AG08396 (cell line): ENCODE measurements at regions not wholly inside any gene's neighbourhood (a gene's known extent, or its start where the extent isn't known, plus 50 kb on each side); places are given as distances from the start of the nearest gene placed in this dataset.

Experiments
- DNase-seq: peaks from one replicate; pipeline ENCODE4 v3.0.0; 2012; ENCODE audit warnings: low spot score, mixed read lengths

DNA sequence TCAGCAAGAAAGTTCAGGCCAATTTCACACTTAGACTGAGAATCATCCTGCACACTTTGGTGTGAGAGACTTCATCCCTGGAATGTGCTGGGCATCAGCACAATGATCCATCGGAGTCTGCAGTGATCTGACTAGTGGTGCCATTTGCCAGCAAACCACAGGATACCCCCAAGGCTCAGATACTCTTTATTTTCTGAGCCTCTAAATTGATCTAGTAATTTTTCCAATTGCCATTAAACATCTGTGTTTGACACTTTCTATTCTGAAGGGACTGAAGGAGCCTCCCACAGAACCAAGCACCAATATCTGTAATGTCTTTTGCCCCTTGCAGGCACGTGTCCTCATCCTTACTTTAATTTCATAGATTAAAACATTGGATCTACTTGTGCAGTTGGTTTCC lies 485.3 kb upstream of the SMIM21 start:
- no peak for DNase-seq

DNA sequence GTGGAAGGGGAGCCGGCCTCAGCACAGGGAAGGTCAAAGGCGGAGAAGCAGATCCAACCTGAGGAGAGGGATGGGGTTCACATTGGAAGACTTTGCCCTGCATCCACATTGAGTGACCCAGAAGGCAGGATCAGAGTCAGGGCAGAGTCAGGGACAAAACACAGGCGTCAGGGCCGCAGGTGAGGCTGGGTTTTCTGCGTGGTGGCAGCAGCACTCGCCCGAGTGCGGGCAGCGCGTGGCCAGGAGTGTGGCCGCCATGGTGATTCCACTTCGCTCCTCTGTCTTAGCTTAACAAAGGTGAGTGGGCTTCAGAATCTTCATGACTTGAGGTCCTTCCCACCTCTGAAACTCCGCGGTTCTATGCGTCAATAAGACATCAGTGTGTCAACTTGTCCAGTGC lies 476.9 kb upstream of the SMIM21 start:
- DNase-seq, result no peak

DNA sequence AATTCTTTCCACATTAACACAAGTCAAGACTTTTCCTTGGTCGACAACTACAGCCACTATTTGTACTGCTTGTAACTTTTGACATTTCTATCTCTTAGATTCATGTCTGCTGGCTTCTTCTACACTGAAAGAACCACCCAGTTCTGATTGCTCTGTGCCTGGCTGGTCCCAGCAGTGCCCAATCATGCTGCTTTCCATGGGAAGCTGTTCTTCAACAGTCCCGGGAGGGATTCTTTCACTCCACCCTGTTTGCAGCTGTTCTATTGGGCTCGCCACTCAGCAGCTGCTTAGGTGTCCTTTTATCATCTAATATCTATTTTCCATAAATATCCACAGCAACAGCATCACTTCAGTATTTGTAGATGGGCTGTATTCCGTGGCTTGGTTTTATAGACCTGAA lies 471.1 kb upstream of the SMIM21 start:
- no peak for DNase-seq

DNA sequence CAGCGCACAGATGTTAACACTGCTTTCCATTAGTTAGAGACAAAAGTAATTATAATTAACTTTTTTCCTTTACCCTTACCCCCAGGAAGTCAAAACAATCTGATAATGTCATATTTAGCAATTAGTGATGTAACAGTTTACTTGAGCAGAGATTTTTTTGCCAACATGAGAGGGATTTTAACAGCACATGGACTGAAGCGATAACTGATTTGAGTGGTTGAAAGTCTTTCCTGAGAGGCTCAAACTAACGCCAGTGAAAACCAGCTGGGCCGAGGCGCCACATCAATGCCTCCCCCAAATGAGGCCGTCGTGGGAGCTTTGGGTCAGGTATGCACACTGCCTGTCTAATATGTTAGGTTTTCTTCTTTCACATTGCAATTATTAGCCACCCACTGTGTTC lies 469.9 kb upstream of the SMIM21 start:
- no peak for DNase-seq

DNA sequence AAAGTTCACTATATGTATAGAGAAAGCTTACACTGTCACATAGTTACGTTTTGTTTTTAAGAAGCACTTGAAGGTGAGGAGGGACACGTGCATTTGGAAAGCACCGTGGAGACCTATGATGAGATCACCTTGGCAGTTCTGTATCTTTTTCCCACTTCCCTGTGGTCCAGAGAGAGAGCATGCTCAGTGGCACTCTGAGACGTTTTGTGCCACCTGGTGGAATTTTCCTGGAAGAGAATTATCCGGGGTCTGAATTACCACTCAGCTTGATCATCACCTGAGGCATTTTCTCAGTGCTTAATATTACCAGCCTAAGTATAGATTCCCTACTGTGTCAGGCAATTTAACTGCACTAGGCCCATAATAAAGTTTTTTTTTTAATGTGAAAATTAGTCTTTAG lies 469.4 kb upstream of the SMIM21 start:
- DNase-seq, result no peak

DNA sequence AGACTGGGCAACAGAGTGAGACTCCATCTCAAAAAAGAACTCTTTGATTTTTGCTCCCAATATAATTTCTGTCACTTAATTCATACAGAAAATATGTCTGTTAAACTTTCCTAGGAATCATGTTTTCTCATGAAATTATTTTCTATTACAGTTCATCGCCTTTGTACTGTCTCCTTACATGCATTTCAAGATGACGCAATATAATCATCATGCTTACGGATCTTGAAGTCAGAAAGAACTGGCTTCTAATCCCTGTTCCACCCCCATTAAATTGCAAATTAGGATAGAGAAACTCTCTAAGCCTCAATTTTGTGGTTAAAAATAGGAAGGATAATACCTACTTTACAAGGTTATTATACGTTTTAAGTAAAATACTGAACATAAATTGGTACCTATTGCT lies 467.6 kb upstream of the SMIM21 start:
- DNase-seq, result no peak

DNA sequence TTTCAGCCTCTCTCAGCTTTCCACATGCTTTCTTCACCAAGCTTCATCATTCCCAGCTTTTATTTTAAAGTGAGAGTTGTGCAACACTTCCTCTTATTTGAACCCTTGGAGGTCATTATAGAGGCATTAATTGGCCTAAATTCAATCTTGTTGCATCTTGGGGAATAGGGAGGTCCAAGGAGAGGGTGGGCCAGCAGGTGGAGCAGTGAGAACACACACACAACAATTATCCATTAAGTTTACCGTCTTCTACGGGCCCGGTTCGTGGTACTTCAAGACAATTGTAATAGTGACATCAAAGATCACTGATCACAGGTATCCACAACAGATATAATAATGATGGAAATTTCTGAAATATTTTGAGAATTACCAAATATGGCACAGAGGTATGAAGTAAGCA lies 457.2 kb upstream of the SMIM21 start:
- no peak for DNase-seq

DNA sequence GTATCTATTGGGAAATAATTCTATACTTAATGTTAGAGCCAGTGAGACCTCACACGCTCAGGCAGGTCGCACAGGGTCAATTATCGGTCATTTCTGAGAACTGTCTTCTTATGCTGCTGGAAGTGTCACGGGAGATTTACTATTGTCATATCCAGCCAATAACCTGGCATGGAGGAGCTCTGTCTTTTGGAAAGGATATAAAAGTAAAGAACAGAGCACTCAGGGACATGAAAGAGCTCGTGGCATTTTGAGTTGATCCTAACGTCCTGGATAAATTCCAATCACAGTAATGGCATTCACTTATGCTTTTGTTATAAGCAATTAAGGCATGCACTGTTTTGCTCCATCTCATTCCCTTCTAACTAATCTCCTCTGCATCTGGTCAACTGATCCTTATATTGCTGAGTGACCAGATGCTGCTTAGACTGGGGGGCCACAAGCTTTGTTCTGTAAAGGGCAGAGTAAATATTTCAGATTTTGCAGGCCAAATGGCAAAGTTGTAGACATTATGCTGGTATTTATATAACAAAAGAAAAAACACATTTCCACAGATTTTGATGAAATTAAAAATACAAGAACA lies 453.5 kb upstream of the SMIM21 start:
- no peak for DNase-seq

DNA sequence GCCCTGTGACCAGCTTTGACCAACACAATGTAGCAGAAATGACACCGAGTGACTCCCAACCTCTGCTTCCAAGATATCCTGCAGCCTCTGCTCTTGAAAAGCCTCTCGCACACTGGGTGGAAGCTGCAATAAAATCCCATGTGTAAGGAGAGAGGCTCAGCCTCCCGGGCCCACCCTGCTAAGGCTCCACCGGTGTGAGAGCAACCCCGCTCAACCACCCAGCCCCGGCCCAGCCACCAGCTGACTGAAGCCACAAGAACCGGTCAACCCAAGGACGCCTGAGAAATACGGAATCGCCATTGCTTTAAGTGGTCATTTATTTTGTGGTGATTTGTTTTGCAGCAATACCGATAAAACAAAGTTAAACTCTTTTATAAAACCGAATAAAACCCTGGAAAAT lies 452.8 kb upstream of the SMIM21 start:
- DNase-seq, result no peak

DNA sequence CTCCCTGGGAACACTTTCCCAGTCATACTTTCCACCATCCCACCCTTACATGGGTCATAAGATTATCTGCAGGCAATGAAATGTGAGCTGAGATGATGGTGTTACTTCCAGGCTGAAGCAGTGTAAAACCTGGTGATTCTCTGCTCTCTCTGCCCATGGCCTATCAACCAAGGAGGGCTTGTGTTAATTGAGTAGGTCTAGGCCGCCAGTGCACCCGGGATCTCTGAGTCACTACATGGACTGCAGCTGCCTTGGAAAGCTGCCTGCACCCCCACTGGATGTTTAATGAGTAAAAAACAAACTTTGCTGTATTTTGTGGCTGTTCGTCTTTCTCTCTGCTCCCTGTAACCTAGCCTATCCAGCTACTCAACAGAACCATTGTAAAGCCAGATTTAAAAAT lies 451.7 kb upstream of the SMIM21 start:
- DNase-seq, result no peak

DNA sequence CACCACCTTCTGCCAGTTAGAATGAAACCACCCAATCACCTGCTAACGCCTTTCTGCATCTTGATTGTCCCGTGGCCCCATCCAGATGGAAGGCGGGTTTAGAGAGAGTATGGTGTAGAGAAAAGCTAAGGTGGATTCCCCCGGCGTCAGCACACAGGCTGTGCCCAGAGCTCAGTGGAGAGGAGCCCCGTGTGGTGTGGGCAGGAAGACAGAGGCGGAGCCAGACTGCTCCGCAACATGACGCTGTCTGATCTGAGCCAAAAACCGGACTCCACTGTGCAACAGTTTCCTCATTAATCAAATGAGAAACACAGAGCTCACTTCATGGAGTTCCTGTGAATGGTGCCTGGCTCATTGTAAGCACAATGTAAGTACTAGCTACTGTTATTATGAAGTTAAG lies 448.1 kb upstream of the SMIM21 start:
- DNase-seq, result no peak

DNA sequence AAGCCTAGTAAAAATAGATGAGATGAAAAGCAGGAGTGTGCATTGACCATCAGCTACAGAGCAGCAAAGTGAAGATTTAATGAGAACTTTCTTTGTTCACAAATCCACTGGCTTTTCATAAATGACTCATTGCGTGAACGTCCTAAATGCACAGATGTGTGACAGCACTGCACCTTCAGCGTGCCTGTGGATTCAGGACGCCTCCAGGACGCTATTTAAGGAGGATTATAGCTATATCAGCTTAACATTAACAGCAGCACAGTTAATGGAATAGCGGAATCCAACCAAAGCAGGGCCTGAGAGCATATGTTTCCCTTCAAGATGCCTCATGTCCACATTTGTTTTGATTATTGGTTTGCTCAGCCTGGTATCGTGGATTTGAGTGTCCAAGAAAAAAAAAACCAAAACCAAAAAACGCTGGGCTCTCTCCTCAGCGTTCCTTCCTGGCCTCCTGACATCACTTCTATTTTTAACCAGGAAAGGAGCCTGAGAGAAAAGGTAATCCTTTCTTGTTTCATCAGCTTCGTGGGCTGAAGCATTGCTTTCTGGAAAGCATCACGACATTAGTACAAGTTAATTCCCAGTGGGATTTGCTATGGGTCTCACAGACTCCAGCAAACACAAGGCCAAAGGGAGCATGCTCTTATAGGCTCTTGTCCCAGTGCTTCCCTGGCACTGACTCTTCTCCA lies 447.0 kb upstream of the SMIM21 start:
- DNase-seq, result no peak

DNA sequence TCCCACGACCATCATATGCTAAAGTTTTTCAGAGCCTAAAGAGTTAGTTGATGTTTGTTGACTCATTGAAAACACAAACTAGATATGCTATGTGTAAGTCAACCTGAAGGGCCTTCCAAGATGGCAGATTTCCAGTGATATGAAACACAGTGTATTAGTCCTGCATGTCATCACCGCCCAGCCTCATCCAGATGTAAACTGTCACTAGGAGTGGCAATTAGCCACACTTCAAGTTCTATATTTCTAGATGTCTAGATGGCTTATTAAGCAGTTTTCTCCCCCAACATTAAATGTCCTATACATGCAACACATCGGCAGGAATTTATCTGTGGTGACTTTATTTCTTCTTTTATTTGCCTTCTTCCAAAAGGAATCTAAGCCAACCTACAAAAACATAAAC lies 444.1 kb upstream of the SMIM21 start:
- no peak for DNase-seq

DNA sequence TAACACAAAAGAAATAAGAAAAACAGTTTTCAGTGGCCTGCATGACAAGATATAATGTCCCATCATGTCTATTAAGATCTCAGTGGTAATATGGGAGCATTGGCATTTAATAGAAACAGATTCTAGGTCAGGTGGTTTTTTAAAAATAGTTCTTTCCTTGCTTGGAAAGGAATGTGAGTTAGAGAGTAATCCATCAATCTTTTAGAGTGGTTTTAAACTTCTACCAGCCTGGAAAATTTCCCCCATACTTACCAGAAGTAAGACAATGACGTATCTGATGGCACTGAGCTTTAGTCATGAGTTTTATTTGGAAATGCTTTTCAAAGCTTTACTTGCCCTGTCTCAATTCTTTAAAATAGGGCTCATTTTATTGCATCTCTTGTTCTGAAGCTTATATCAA lies 441.7 kb upstream of the SMIM21 start:
- DNase-seq, result no peak

DNA sequence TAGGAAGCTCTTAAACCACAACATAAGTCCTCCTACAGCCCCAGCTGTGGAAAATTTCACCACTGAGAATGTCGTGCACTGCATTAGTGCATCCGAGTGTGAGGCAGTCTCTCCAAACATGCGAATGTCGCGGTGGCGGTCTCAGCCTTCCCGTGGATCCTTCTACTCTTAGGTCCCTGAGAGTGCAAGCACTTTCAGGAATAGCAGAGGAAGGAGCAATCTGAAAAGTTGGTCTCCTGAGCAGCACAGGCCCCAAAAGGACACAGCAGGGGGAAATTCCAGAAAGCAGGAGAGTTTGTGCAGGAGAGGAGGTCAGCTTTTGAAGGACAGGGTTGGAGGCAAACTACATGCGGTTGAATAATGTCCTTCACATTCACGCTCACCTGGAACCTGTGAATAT lies 440.5 kb upstream of the SMIM21 start:
- DNase-seq, result no peak

DNA sequence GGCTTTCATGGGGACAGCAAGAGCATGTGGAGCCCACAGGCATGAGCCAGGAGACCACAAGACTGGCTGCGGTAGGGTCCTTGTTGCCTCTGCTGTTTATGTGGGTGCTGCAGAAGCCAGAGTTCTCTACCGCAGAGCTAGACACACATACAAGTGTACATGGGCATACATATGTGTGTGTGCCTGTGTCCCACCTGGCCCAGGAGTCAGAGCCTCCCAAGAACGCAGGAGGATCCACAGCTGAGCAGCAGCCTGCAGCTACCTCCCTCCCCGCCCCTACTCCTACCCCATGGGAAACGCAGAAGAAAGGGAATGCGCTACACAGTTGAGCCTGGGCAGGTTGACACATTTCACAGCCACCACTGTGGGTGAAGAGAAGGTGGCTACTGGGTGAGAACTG lies 438.1 kb upstream of the SMIM21 start:
- DNase-seq, result no peak

DNA sequence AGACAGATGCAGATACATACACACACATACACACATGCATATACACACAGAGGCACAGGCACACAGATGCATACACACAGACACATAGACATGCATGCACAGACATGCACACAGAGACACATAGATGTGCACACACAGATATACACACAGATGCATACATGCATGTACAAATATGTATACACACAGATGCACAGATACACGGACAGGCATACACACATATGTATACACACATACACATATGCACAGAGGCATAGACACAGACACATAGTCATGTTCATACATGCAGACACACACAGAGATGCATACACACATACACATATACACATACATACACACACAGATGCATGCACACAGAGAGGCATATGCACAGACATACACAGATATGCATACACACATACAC lies 437.3 kb upstream of the SMIM21 start:
- DNase-seq, result no peak

DNA sequence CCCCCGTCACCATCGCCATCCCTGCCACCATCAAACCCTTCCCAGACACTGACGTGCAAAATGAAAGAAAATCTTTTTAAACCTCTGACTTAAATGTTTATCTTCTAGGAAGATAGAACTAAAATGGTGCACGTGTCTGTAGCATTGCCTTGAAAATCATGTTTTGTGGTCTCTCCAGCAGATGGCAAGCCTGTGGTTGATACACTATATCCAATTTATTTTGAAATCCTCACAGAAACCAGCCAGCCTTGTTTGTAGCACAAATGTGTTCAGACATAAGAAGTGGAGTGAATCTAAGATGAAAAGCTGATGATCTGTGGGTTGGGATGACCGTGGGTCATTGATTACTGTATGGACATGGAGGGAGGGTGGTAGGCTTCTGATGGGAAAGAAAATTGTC lies 436.2 kb upstream of the SMIM21 start:
- no peak for DNase-seq

DNA sequence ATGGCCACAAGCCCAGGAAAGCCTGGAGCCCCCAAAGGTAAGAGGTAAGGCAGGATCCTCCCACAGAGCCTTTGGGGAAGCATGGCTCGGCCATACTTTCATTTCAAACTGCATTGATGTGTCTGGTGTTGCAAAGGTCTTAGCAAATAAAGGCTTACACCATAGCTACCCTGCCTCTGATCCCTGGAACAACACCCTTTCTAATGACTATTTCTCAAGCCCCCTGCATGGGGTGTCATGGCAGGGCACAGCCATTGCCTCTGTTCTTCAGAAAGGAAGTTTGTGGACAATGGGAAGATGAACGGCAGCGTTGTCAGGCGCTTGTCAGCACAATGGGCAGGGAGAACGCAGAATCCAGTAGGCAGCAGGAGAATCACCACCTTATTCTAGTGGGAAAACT lies 435.0 kb upstream of the SMIM21 start:
- DNase-seq, result no peak

DNA sequence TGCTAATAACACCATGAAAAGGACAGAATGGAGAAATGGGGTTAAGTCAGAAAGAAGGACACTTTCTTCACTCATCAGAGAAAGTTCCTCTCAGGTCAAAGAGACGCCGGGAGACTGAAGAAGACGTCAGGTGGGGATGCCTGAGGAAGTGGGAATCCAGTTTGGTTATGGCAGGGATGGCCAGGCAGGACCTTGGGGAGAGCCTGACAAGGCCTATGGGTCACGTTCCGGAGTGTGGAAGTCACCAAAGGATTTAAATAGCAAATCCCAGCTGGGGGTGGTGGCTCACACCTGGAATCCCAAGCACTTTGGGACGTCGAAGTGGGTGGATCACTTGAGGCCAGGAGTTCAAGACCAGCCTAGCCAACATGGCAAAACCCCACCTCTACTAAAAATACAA lies 432.7 kb upstream of the SMIM21 start:
- DNase-seq, result no peak

DNA sequence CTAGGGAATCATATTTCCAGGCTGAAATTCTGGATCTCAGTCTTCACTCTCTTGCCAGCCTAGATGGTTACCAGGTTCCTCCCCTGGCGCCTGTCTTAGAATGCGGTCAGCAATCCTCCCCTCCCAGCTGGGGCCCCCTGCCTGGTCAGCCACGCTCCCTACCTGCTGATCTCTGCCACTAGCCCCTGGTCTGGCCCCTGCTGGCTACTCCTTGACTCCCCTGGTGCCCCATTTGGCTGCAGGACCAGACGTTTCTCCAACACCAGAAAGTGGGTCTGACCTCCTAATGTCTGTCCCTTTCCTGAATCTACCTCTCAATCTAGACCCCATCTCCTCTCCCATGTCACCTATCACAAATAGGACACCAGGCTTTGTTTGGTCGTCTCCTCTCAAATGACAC lies 432.0 kb upstream of the SMIM21 start:
- DNase-seq, result no peak

DNA sequence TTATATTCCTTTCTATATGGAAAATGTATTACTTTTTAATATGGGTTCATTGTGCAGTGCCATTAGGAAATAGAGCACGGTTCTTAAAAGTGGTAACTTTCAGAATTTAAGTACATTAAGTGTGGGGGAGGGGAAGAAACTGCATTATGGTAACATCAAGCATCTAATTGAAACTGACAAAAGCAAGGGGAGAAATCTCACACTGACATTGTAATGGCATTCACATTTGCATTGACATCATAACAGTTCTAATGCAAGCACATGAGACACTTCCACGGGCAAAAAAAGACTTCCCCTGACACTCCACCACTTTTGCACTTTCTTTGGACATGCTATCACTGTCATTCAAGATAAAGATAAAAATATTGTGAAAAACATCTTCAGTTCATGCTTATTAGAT lies 431.3 kb upstream of the SMIM21 start:
- DNase-seq, result no peak

DNA sequence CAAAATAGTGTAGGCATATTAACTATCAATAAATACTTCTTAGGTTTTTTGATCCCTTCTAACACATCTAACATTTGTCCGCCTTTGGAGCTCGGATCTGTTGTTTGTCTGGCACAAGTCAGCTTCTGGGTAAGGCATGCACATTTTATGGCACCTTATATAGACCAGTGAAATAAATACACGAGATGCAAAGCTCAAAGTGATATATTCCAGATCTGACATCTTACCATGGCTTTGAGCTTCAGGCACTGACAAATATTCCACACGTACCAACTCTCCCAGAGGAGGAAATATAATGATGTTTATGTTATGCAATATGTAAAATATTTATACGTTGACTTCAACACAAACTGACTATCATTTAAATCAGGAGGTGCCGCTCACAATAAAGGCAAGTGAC lies 430.1 kb upstream of the SMIM21 start:
- DNase-seq, result no peak

DNA sequence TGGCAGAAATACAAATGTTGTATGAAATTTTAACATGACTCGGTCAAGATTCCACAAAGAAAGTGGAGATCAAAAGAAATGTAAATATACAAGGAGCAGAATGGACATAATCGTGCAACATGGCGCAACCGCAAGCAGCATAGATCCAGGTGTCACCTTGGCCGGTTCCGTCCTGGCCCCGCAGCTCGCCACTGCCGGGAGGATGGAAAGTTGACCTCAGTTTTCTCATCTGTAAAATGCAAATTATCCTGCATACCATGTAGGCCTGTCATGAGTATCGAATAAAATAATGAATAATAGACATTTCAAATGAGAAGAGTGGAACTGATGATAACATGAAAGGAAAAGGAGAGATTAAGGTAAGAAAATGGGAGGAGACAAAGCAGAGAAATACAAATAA lies 427.3 kb upstream of the SMIM21 start:
- DNase-seq, result no peak

DNA sequence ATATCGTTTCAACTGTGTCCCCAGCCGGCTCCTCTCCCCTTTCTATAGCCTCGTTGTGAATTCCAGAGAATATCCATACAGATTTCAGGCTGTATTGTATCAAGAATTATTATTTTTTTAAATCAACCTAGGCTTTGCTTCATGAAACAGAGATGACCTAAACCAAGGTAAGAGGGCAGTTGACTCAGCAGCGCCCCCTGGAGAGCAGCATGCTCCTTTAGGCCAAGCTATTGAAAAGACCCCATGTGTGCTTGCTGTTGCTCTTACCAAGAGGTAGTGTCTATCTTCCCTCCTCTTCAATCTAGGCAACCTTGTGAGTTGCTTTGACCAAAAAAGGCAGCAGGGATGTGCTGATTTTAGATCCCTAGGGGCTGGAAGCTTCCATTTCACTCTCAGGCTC lies 426.7 kb upstream of the SMIM21 start:
- DNase-seq, result no peak
